Left lung (tissue), 4 donors: ENCODE measurements at regions not wholly inside any gene's neighbourhood (a gene's known extent, or its start where the extent isn't known, plus 50 kb on each side); places are given as distances from the start of the nearest gene placed in this dataset.
"Not testable (repeated sequence)": the region's sequence is repeated elsewhere in the genome, so short reads cannot be mapped to it uniquely, and the experiment has no call there.

ENCODE experiments used
- ATAC-seq: fragments of 200-7000 bp; cut with Tn5 transposase; one replicate; pipeline ENCODE4 v1.9.1; 2020; ENCODE audit warnings: moderate library complexity
- DNase-seq, 4 donors: peaks; one replicate each; pipeline ENCODE4 v3.0.0-alpha.2; 2013 to 2020
- H3K27ac ChIP-seq, 2 donors: fragments of 200-600 bp; sonication (generic) in 1 of 2; one replicate each; pipeline versions ENCODE4 v1.5.0 to v1.8.0; 2020 to 2021
- H3K27me3 ChIP-seq, 2 donors: fragments of 200-600 bp; sonication (generic) in 1 of 2; one replicate each; pipeline versions ENCODE4 v1.5.0 to v1.8.0; 2020 to 2021
- H3K36me3 ChIP-seq, 2 donors: fragments of 200-600 bp; sonication (generic) in 1 of 2; one replicate each; pipeline versions ENCODE4 v1.5.0 to v1.8.0; 2020 to 2021
- H3K4me1 ChIP-seq, 2 donors: fragments of 200-600 bp; one replicate each; pipeline ENCODE4 v1.8.0; 2021
- H3K4me3 ChIP-seq, 2 donors: fragments of 200-600 bp; sonication (generic) in 1 of 2; one replicate each; pipeline versions ENCODE4 v1.5.0 to v1.8.0; 2020 to 2021; ENCODE audit warnings: mild to moderate bottlenecking in 1 of 2
- H3K9me3 ChIP-seq, 2 donors: fragments of 200-600 bp; sonication (generic) in 1 of 2; one replicate each; pipeline versions ENCODE4 v1.5.0 to v1.8.0; 2020 to 2021
- intact Hi-C, 2 donors: fragments of 100-400 bp; cut with DNase I; formaldehyde crosslinking; loops; one replicate each; pipeline versions ENCODE4 v1.11.2 to v1.14.2; 2022
- donor health status: DM: no; HTN: yes; CAD: no.
- donor health status: DM: no; HTN: no; CAD: no.

DNA sequence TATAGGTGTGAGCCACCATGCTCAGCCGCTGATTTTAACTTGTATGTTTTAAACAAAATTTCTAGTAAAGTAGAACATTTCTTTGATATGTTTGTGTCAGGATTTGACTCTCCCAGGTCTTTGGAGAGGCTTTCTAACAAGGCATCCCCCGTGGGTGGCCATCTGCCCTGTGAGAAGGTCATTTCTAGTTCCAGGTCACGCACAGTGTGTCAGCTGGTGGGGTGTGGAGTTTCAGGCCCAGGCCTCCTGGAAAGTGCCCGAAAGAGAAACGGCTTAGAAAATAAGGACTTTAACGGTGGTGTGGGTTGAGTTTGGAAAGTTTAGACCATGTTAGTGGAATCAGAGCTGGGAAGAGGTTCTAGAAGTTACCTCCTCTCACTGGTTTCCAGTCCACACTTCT is 61.0 kb downstream of the SPDYE17 start:
- H3K4me3 ChIP-seq, DNase-seq, intact Hi-C loops, H3K4me1 ChIP-seq, H3K27ac ChIP-seq, ATAC-seq, H3K27me3 ChIP-seq, H3K36me3 ChIP-seq, H3K9me3 ChIP-seq: not testable (repeated sequence)

DNA sequence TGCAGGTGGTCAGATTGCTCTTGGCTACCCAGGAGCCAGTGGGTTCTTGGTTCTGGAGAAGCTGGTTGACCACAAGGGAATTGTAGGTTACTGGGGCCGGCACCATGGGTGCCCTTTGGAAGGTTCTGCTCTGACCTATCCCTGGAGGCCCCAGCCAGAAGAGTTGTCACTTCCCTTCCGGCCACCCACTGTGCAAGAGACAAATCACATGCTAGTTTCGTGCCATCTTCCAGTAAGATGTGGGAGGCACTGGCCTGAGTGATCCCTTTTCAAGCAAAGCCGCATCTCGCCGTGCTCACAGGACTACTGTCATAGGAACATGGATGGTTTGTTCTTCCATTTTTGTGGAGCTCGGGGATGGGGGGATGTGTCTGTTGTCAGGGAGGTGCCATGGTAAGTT is 62.3 kb downstream of the SPDYE17 start:
- H3K27me3 ChIP-seq, DNase-seq, intact Hi-C loops, H3K36me3 ChIP-seq, H3K9me3 ChIP-seq, H3K4me3 ChIP-seq, H3K4me1 ChIP-seq, H3K27ac ChIP-seq: not testable (repeated sequence)
- peak; percentile 26 for ATAC-seq

DNA sequence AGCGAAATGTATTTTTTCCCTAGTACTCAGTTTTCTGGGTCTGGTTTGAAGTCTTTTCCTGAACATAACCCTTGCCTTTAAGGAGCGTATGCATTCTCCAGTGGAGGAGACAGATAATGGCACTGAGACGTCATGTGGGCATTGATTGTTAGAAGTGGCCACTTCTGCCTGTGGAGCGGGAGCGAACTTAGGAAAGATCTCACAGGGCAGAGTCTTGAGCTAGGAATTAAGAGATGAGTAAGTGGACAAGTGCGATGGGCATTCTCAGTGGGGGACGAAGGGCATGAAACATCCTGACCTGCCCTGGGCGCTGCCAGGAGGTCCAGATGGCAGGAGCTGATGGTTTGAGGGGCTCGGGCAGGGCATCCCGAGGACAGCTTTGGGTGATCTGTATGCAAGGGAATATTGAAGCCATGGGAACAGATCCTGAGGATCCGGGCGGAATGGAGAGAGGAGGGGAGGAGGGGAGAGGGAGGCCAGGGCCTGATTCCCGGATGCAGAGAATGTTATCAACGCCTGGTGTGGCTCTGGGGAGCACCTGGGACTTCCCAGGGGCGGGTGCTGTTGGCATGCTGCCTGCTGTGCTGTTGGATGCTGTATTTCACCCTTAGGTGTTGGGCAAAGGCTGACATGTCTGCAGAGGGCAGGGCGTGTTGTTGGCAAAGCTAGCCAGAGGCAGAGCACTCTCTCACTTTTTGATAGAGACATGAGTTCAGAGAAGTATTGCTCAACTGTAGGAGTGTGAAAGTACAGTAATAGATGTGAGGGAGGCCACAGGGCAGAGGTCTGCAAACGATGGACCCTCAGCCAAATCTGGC is 66.2 kb downstream of the SPDYE17 start:
- peak; percentile 89 for ATAC-seq
- H3K4me3 ChIP-seq, H3K27me3 ChIP-seq, H3K4me1 ChIP-seq, H3K36me3 ChIP-seq, intact Hi-C loops, DNase-seq, H3K27ac ChIP-seq, H3K9me3 ChIP-seq: not testable (repeated sequence)

DNA sequence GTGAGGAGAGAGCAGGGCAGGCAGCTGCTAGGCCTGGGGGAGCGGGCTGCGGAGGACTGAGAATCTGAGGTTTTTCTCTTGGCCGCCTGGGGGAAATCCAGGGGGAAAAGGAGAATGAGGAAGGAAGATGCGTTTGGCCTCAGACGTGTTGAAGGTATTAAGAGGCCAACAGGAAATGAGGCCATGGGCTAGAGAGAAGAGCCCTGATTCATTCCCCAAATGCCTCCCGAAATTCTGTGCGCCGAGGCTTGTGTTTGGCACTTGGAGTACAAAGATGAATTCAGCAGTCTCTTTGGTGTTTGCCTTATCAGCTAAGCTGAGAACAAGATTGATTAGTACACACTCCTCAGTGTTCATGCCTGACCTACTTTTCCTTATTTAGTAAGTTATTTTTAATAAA is 68.1 kb downstream of the SPDYE17 start:
- H3K9me3 ChIP-seq, H3K4me3 ChIP-seq, H3K4me1 ChIP-seq, DNase-seq, H3K27ac ChIP-seq, H3K27me3 ChIP-seq, H3K36me3 ChIP-seq, intact Hi-C loops: not testable (repeated sequence)
- peak; percentile 2 for ATAC-seq

DNA sequence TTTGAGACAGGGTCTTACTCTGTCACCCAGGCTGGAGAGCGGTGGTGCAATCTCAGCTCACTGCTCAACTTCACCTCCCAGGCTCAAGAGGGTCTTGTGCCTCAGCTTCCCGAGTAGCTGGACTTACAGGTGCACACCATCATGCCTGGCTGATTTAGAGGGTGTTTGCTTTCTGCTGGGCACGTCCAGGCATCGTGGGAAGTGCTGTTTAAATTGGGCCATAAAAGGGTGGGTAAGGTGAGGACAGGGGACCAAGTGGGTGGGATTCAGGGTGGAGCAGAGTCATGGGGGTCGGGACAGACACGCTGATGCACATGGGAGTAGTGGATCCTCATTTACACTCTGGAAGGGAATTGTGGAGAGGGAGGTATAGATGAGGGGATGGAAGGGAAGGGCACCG is 69.1 kb downstream of the SPDYE17 start:
- H3K36me3 ChIP-seq, H3K9me3 ChIP-seq, intact Hi-C loops, H3K27ac ChIP-seq, H3K4me3 ChIP-seq, DNase-seq, H3K27me3 ChIP-seq, H3K4me1 ChIP-seq, ATAC-seq: not testable (repeated sequence)

DNA sequence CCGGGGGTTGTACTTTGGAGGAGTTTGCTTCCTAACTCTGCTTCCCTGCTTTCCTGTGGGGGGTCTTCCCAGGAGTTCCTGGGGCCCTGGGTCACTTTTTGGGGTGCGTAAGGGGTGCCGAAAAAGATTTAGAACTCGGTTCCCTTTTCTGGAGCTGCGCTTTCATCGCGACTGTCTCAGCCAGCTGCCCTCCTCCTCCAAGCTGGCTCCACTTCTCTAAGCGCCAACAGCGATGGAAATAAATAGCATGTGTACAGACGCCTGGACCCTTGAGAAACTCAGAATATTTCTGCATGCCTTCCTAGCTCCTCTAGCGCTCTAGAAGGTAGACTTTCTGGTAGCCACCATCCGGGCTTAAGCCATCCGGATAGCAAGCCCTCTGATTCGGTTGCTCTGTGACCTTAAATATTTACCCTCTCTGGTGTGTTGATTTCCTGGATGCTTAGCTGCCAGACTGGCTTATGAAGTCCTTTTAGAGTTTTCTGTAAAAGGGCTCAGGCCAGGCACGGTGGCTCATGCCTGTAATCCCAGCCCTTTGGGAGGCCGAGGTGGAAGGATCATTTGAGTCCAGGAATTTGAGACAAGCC is 71.7 kb downstream of the SPDYE17 start:
- H3K27me3 ChIP-seq, H3K36me3 ChIP-seq, H3K4me3 ChIP-seq, intact Hi-C loops, H3K4me1 ChIP-seq, H3K27ac ChIP-seq, DNase-seq, H3K9me3 ChIP-seq: not testable (repeated sequence)
- ATAC-seq, result peak; percentile 49

DNA sequence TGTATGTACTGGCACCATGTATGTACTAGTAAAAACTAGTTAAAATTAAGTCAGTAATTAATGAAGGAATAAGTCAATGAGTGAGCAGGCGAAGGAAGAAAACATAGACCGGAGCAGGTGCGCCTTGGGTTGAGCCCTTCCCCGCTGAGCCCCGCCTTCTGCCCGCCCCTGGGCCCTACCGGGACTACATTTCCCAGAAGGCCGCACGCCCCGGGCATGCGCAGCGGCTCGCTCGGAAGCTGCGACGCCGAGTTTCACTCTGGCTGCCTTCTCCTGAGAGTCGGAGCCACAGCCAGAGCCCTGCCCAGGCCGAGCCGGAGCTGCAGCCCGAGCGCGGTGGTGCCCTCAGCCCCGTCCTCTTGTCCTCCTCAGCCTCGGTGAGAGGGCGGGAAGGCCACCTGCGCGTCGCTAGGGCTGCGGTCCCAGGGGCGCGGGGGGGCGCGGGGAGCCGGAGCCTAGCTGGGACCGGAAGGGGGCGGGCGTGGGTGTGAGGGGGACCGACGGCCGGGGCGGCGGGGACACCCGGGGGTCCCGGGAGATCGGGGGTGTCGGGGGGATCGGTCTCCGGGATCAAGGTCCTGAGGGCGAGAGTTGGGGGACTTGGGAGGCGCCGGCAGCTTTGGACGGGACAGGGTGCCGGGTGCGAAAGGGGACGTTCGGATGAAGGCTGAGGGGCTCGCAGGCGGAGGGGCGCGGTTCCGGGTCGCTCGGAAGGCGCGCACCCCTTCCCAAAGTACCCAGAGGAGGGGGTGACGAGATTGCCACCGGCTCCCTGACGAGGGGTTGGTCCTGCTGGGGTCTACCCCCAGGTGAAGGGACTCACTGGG is 72.4 kb downstream of the SPDYE17 start:
- H3K9me3 ChIP-seq, DNase-seq, H3K27me3 ChIP-seq, H3K4me1 ChIP-seq, intact Hi-C loops, H3K27ac ChIP-seq, H3K36me3 ChIP-seq: not testable (repeated sequence)
- H3K4me3 ChIP-seq, result peak overlapping the region in 1 of 2 donors; percentile 21
- ATAC-seq, result peak; percentile 97

DNA sequence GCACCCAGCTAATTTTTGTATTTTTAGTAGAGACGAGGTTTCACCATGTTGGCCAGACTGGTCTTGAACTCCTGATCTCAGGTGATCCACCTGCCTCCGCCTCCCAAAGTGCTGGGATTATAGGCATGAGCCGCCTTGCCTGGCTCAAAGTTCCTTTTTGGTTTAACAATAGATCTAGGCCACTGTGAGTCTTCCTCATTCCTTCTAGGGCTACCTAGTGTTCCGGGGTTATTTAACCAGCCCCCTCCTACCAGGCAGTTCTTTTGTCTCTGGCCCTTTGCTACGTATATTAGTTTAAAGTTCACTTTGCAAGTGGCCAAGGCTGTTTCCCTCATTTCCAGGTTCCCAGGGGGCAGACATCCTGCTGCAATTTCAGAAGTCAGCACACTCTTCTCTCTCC is 75.6 kb downstream of the SPDYE17 start:
- ATAC-seq, intact Hi-C loops, DNase-seq, H3K9me3 ChIP-seq, H3K4me3 ChIP-seq, H3K36me3 ChIP-seq, H3K4me1 ChIP-seq, H3K27me3 ChIP-seq, H3K27ac ChIP-seq: not testable (repeated sequence)

DNA sequence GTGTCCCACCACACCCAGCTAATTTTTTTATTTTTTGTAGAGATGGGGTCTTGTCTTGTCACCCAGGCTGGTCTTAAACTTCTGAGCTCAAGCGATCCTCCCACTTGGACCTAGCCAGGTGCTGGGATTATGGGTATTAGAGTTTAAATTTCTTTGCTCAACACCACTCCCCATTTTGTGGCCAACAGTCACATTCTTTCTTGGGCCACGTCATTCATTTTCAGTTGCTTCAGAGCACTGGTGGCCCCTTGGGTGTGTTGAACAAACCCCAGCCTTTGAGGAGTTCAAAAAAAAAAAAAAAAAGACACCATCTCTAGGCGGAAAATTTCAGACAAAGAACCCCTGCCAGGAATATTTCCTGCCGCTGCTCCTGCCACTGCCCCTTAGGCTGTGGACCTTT is 77.0 kb downstream of the SPDYE17 start:
- intact Hi-C loops, H3K36me3 ChIP-seq, H3K27me3 ChIP-seq, H3K9me3 ChIP-seq, H3K4me3 ChIP-seq, H3K4me1 ChIP-seq, H3K27ac ChIP-seq, DNase-seq, ATAC-seq: not testable (repeated sequence)

DNA sequence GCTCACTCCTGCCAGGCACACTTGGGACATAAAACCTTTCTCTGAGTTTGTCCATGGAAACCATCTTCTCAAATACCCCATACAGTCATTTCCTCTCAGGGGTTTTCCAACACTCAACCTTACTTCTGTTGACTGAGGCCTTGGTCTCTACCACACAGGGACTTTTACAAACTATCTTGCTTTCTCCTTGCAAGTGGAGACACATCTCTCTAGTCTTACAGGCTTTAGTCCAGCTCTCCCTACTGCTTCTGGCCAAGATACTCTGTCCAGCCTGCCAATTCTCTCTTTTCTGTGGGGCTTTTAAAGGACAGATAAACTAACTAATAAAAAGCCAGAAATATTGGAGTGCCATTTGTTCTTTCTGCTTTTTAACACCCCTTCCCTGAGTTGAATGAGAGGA is 87.6 kb downstream of the SPDYE17 start:
- ATAC-seq, H3K36me3 ChIP-seq, H3K4me3 ChIP-seq: not testable (repeated sequence)

DNA sequence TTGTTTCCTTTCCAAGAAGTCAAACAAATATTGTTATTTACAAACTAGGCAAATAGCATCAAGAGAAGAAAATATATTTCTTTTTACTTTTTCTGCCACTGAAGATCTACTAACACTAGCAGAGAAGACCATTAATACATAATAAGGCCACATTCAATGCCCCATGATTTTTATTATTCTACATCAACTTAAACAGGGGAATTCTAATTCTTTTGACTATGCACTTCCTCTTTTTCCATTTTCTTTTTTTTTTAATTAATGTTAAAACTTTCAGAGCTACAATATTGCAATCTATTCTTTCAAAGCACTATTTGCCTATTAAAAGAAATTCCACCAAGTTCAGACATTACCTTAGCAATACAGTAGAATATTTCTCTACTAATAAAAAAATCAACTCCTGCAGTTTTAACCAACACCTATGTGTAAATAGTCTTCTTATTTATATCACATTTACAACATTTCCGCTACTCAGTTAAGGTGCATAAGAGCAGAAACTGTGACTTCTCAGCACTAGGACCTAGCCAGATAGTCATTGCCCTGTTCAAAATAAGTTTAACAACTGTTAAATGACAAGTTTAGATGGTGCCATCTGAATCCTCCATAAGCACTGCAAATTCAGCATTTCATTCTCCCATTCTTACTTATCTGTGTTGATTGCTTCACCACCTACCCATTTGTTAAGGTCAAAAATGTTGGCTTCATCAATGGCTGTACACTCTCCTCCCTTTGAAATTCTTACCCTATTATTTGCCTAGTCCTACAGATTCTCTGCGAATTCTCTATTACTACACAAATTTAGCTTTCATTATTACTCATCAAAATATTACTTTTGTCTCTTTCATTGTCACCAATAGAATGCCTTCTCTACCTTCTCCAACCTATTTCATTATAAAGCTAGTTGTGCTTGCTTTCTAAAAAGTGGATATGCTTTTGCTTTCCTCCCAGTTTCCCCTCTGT is 90.1 kb downstream of the SPDYE17 start:
- DNase-seq, H3K9me3 ChIP-seq, H3K27ac ChIP-seq, H3K36me3 ChIP-seq, ATAC-seq, H3K27me3 ChIP-seq, H3K4me3 ChIP-seq, H3K4me1 ChIP-seq, intact Hi-C loops: not testable (repeated sequence)

More for the DNA sequence above, 87.6 kb downstream of the SPDYE17 start:
- H3K27ac ChIP-seq, intact Hi-C loops, H3K4me1 ChIP-seq, H3K27me3 ChIP-seq, H3K9me3 ChIP-seq, DNase-seq: not testable (repeated sequence)

DNA sequence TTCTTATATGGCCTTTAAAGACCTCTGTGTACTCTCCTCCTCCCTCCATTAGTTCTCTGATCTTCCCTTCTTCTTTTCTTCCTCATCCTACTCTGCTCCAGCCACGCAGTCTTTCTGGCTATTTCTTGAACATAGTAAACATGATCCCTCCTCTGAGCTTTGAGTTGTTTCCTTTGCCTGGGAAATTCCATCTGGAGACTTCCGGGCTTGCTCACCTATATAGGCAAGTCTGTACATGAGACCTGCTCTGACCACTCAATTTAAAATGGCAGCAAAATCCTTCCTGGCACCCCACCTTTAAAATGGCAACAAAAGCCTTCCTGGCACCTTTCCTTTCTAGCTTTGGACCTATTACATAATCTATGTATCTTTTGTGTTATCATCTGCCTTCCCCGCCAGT is 94.4 kb downstream of the SPDYE17 start:
- H3K4me1 ChIP-seq, intact Hi-C loops: not testable (repeated sequence)

More for the DNA sequence above, 94.4 kb downstream of the SPDYE17 start:
- H3K4me3 ChIP-seq, DNase-seq, ATAC-seq, H3K9me3 ChIP-seq, H3K27ac ChIP-seq, H3K36me3 ChIP-seq, H3K27me3 ChIP-seq: not testable (repeated sequence)
